ENCODE measurements at regions not wholly inside any gene's neighbourhood (a gene's known extent, or its start where the extent isn't known, plus 50 kb on each side); places are given as distances from the start of the nearest gene placed in this dataset.

GRCh38 chr4:84046551-84046950, 452.5 kb downstream of the NKX6-1 start:
- DNase-seq (ENCODE audit: insufficient read length, low spot score) (no peak), FAIRE-seq (no peak)

GRCh38 chr4:84041426-84041825, 457.7 kb downstream of the NKX6-1 start:
- no peak for FAIRE-seq
- DNase-seq (ENCODE audit: insufficient read length, low spot score): no peak

- DNase-seq (ENCODE audit: insufficient read length, low spot score) (no peak), FAIRE-seq (no peak)
These were observed 463.5 kb downstream of the NKX6-1 start for GRCh38 chr4:84035568-84035967.

- FAIRE-seq (no peak), DNase-seq (ENCODE audit: insufficient read length, low spot score) (no peak)
These were observed 466.7 kb downstream of the NKX6-1 start for GRCh38 chr4:84032372-84032771.

- FAIRE-seq: no peak
- DNase-seq (ENCODE audit: insufficient read length, low spot score): no peak
These were observed 467.7 kb downstream of the NKX6-1 start for GRCh38 chr4:84031401-84031800.

- FAIRE-seq (no peak), DNase-seq (ENCODE audit: insufficient read length, low spot score) (no peak)
These were observed 470.8 kb downstream of the NKX6-1 start for GRCh38 chr4:84028340-84028739.

- no peak for FAIRE-seq
- DNase-seq (ENCODE audit: insufficient read length, low spot score): no peak
These were observed 474.7 kb downstream of the NKX6-1 start for GRCh38 chr4:84024405-84024804.

GRCh38 chr4:84022564-84022963, 476.5 kb downstream of the NKX6-1 start:
- DNase-seq (ENCODE audit: insufficient read length, low spot score) (no peak), FAIRE-seq (no peak)

- DNase-seq (ENCODE audit: insufficient read length, low spot score) (no peak), FAIRE-seq (no peak)
These were observed 479.5 kb downstream of the NKX6-1 start for GRCh38 chr4:84019626-84020025.

GRCh38 chr4:84003046-84003445, 467.1 kb downstream of the GPAT3 start:
- DNase-seq (ENCODE audit: insufficient read length, low spot score) (no peak), FAIRE-seq (no peak)

GRCh38 chr4:84001876-84002569, 466.1 kb downstream of the GPAT3 start:
- FAIRE-seq: no peak

GRCh38 chr4:83996254-83996653, 460.3 kb downstream of the GPAT3 start:
- FAIRE-seq (no peak), DNase-seq (ENCODE audit: insufficient read length, low spot score) (no peak)

More at GRCh38 chr4:84001876-84002569, 466.1 kb downstream of the GPAT3 start:
- no peak for DNase-seq (ENCODE audit: insufficient read length, low spot score)

GRCh38 chr4:83993774-83994173, 457.9 kb downstream of the GPAT3 start:
- DNase-seq (ENCODE audit: insufficient read length, low spot score): no peak
- FAIRE-seq: no peak

- FAIRE-seq (no peak), DNase-seq (ENCODE audit: insufficient read length, low spot score) (no peak)
These were observed 453.9 kb downstream of the GPAT3 start for GRCh38 chr4:83989835-83990234.

GRCh38 chr4:83981156-83981555, 445.2 kb downstream of the GPAT3 start:
- DNase-seq (ENCODE audit: insufficient read length, low spot score) (no peak), FAIRE-seq (no peak)

GRCh38 chr4:83979773-83980172, 443.9 kb downstream of the GPAT3 start:
- no peak for FAIRE-seq

GRCh38 chr4:83974111-83974780, 438.3 kb downstream of the GPAT3 start:
- no peak for FAIRE-seq

More at GRCh38 chr4:83979773-83980172, 443.9 kb downstream of the GPAT3 start:
- DNase-seq (ENCODE audit: insufficient read length, low spot score): no peak

GRCh38 chr4:83964996-83965541, 429.2 kb downstream of the GPAT3 start:
- DNase-seq (ENCODE audit: insufficient read length, low spot score): no peak
- no peak for FAIRE-seq

More at GRCh38 chr4:83974111-83974780, 438.3 kb downstream of the GPAT3 start:
- no peak for DNase-seq (ENCODE audit: insufficient read length, low spot score)

GRCh38 chr4:83962492-83962891, 426.6 kb downstream of the GPAT3 start:
- no peak for DNase-seq (ENCODE audit: insufficient read length, low spot score)
- FAIRE-seq: no peak

GRCh38 chr4:83961575-83961974, 425.7 kb downstream of the GPAT3 start:
- FAIRE-seq (no peak), DNase-seq (ENCODE audit: insufficient read length, low spot score) (peak; percentile 5)

GRCh38 chr4:83959160-83959559, 423.3 kb downstream of the GPAT3 start:
- FAIRE-seq: no peak
- DNase-seq (ENCODE audit: insufficient read length, low spot score): no peak

GRCh38 chr4:83947830-83948193, 411.9 kb downstream of the GPAT3 start:
- FAIRE-seq (no peak), DNase-seq (ENCODE audit: insufficient read length, low spot score) (no peak)

All from HTR-8/SVneo (cell line).